ENCODE measurements at regions not wholly inside any gene's neighbourhood (a gene's known extent, or its start where the extent isn't known, plus 50 kb on each side); places are given as distances from the start of the nearest gene placed in this dataset.

GRCh38 chr18:10234281-10234680, 220.2 kb upstream of the APCDD1 start:
- TF ChIP-seq YY1 (IDR thresholded peaks at IDR 0.05; ENCODE audit: low read depth) (no peak), ZBTB7A (IDR thresholded peaks at IDR 0.05; ENCODE audit: low read depth) (no peak), CREB1 (IDR thresholded peaks at IDR 0.05; ENCODE audit: low read depth) (no peak), EP300 (IDR thresholded peaks at IDR 0.05; ENCODE audit: borderline replicate concordance) (no peak), REST (IDR thresholded peaks at IDR 0.05; ENCODE audit: low read depth) (no peak), TCF12 (IDR thresholded peaks at IDR 0.05; ENCODE audit: low read depth) (no peak), TAF1 (IDR thresholded peaks at IDR 0.05; ENCODE audit: low read depth) (no peak)

All from Ishikawa (cell line).